ENCODE measurements at regions not wholly inside any gene's neighbourhood (a gene's known extent, or its start where the extent isn't known, plus 50 kb on each side); places are given as distances from the start of the nearest gene placed in this dataset.
"Not testable (repeated sequence)": the region's sequence is repeated elsewhere in the genome, so short reads cannot be mapped to it uniquely, and the experiment has no call there.

- DNase-seq (ENCODE audit: low read depth) = no peak
These were observed 545.8 kb downstream of the INSC start for GRCh38 chr11:15660496-15660895.

- no peak for DNase-seq (ENCODE audit: low read depth)
These were observed 547.6 kb downstream of the INSC start for GRCh38 chr11:15662285-15662684.

- DNase-seq (ENCODE audit: low read depth) = no peak
These were observed 549.1 kb downstream of the INSC start for GRCh38 chr11:15663777-15664218.

GRCh38 chr11:15665368-15665871 lies 550.7 kb downstream of the INSC start:
- no peak for DNase-seq (ENCODE audit: low read depth)

GRCh38 chr11:15667127-15667725 lies 552.5 kb downstream of the INSC start:
- no peak for DNase-seq (ENCODE audit: low read depth)

- no peak for DNase-seq (ENCODE audit: low read depth)
These were observed 554.0 kb downstream of the INSC start for GRCh38 chr11:15668718-15669117.

GRCh38 chr11:15670520-15671070 lies 555.9 kb downstream of the INSC start:
- no peak for DNase-seq (ENCODE audit: low read depth)

- no peak for DNase-seq (ENCODE audit: low read depth)
These were observed 556.5 kb downstream of the INSC start for GRCh38 chr11:15671216-15671615.

GRCh38 chr11:15672825-15673224 lies 558.1 kb downstream of the INSC start:
- no peak for DNase-seq (ENCODE audit: low read depth)

- DNase-seq (ENCODE audit: low read depth) = no peak
These were observed 558.7 kb downstream of the INSC start for GRCh38 chr11:15673408-15673831.

GRCh38 chr11:15674756-15675155 lies 560.0 kb downstream of the INSC start:
- DNase-seq (ENCODE audit: low read depth) = no peak

GRCh38 chr11:15675683-15676082 lies 561.0 kb downstream of the INSC start:
- no peak for DNase-seq (ENCODE audit: low read depth)

GRCh38 chr11:15677181-15677580 lies 562.5 kb downstream of the INSC start:
- DNase-seq (ENCODE audit: low read depth) = no peak

GRCh38 chr11:15683528-15683927 lies 568.8 kb downstream of the INSC start:
- DNase-seq (ENCODE audit: low read depth) = no peak

GRCh38 chr11:15685306-15685705 lies 570.6 kb downstream of the INSC start:
- no peak for DNase-seq (ENCODE audit: low read depth)

GRCh38 chr11:15686259-15686658 lies 571.5 kb downstream of the INSC start:
- not testable (repeated sequence) for DNase-seq (ENCODE audit: low read depth)

GRCh38 chr11:15687342-15687741 lies 572.6 kb downstream of the INSC start:
- no peak for DNase-seq (ENCODE audit: low read depth)

GRCh38 chr11:15688351-15688792 lies 573.6 kb downstream of the INSC start:
- DNase-seq (ENCODE audit: low read depth) = no peak

- DNase-seq (ENCODE audit: low read depth) = no peak
These were observed 575.6 kb downstream of the INSC start for GRCh38 chr11:15690320-15690719.

- no peak for DNase-seq (ENCODE audit: low read depth)
These were observed 578.0 kb downstream of the INSC start for GRCh38 chr11:15692739-15693138.

- no peak for DNase-seq (ENCODE audit: low read depth)
These were observed 580.5 kb downstream of the INSC start for GRCh38 chr11:15695096-15695721.

- no peak for DNase-seq (ENCODE audit: low read depth)
These were observed 581.3 kb downstream of the INSC start for GRCh38 chr11:15696069-15696468.

GRCh38 chr11:15697437-15698236 lies 582.9 kb downstream of the INSC start:
- DNase-seq (ENCODE audit: low read depth) = no peak

Measured in stimulated activated CD8-positive, alpha-beta memory T cell treated with anti-CD3 and anti-CD28 coated beads, Interleukin-7, amount 100 ng/mL, for 24 hours (primary cell).